ENCODE measurements at regions not wholly inside any gene's neighbourhood (a gene's known extent, or its start where the extent isn't known, plus 50 kb on each side); places are given as distances from the start of the nearest gene placed in this dataset.

DNA sequence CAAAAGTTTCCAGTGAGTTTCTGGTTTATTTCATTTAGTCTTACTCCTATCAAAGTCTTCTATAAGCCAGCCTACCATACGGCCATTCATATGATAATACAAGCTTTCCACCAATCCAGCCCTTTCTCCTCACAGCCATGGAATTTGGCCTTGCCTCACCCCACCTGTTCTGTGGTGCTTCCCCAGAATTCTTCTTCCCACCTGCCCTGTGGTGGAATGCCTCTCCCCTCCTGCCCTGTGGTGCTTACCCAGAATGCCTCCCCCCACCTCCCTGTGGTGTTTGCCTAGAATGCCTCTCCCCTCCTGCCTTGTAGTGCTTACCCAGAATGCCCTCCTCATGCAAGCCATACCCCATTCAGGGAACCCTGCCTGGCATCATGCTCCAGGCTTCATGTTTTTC is 90.3 kb upstream of the APC start:
- no peak for TF ChIP-seq CTCF (conservative IDR thresholded peaks at IDR 0.05)
- Mint-ChIP-seq H3K27me3 (ENCODE audit: low read depth) (no peaks in the 10 kb centered on the region), H3K9me3 (no peaks in the 10 kb centered on the region), H3K4me1 (no peaks in the 10 kb centered on the region), H3K27ac (ENCODE audit: unreplicated experiment) (no peak overlapping the region), H3K4me3 (no peak overlapping the region), H3K36me3 (ENCODE audit: low read depth) (no peaks in the 10 kb centered on the region)
- DNase-seq (ENCODE audit: low read depth, low spot score): no peak

DNA sequence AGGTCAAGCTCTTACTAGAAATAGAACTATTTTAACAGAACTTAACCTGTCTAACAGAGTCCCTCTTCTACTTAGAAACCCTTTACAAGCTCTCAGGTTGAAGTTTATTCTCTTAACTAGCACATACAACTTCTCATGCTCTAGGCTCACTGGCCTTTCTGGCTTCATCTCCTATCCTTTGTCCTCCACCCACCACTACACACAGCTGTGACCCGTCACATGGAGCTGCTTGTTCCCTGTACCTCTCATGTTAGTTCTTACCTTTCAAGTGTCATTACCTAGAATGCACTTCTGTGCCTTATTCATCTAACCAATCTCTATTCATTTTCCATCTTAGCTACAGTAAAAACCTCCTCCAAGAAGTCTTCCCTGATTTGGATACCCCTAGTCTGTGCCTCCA is 89.4 kb upstream of the APC start:
- no peak for TF ChIP-seq CTCF (conservative IDR thresholded peaks at IDR 0.05)
- Mint-ChIP-seq H3K4me3 (no peak overlapping the region), H3K9me3 (no peaks in the 10 kb centered on the region), H3K4me1 (no peaks in the 10 kb centered on the region), H3K36me3 (ENCODE audit: low read depth) (no peaks in the 10 kb centered on the region), H3K27me3 (ENCODE audit: low read depth) (no peaks in the 10 kb centered on the region), H3K27ac (ENCODE audit: unreplicated experiment) (no peak overlapping the region)
- no peak for DNase-seq (ENCODE audit: low read depth, low spot score)

- Mint-ChIP-seq H3K27ac (ENCODE audit: unreplicated experiment) (no peak overlapping the region), H3K36me3 (ENCODE audit: low read depth) (no peaks in the 10 kb centered on the region)
Observed at GRCh38 chr5:112649882-112650281, 87.8 kb upstream of the APC start.

DNA sequence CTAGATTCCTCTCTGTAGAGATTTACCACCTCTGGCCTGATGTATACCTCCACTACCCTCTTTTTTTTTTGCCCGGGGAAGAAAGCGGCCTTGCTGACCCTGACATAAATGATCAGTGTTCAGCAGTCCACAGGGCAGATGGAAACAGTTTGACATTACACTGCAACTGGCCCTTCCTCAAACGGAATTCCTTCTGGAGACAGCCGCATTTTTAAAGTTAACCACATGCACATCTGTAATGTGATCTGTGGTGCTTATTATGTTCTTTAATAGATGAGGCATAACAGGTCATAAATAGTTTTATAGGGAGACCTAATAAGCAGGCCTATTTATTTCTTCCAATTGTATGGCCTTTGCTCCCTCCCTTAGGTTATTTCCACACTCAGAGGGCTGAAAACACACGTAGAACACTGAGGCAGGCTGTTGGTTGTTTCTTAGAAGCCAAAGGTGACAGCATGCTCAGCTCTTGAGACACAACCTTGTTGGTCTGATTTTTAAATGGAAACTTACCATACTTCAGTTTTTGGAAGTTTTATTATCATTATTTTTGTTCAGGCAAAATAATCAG is 84.0 kb upstream of the APC start:
- DNase-seq (ENCODE audit: low read depth, low spot score): no peak
- no peaks in the 10 kb centered on the region for H3K9me3 Mint-ChIP-seq
- H3K4me1 Mint-ChIP-seq: no peaks in the 10 kb centered on the region
- no peaks in the 10 kb centered on the region for H3K27me3 Mint-ChIP-seq (ENCODE audit: low read depth)
- TF ChIP-seq CTCF (conservative IDR thresholded peaks at IDR 0.05): no peak
- H3K36me3 Mint-ChIP-seq (ENCODE audit: low read depth): peaks cover 3% of the 10 kb centered on the region
- no peak overlapping the region for H3K27ac Mint-ChIP-seq (ENCODE audit: unreplicated experiment)
- H3K4me3 Mint-ChIP-seq: no peak overlapping the region

More at GRCh38 chr5:112649882-112650281, 87.8 kb upstream of the APC start:
- Mint-ChIP-seq H3K4me1 (no peaks in the 10 kb centered on the region), H3K4me3 (no peak overlapping the region), H3K27me3 (ENCODE audit: low read depth) (no peaks in the 10 kb centered on the region), H3K9me3 (no peaks in the 10 kb centered on the region)
- no peak for TF ChIP-seq CTCF (conservative IDR thresholded peaks at IDR 0.05)
- DNase-seq (ENCODE audit: low read depth, low spot score): no peak

DNA sequence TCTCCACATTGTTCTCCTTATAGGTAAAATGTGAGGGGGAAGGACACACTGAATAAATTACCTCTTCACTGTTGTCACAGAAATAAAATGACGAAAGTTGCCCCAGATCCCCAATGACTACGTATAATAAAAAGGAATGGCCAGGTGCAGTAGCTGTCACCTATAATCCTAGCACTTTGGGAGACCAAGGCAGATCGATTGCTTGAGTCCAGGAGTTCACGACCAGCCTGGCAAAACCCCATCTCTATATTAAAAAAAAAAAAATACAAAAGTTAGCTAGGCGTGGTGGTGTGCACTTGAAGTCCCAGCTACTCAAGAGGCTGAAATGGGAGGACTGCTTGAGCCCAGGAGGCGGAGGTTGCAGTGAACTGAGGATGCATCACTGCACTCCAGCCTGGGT is 82.2 kb upstream of the APC start:
- Mint-ChIP-seq H3K4me3 (no peak overlapping the region), H3K36me3 (ENCODE audit: low read depth) (peaks cover 6% of the 10 kb centered on the region), H3K4me1 (no peaks in the 10 kb centered on the region), H3K9me3 (peaks cover 6% of the 10 kb centered on the region), H3K27ac (ENCODE audit: unreplicated experiment) (no peak overlapping the region), H3K27me3 (ENCODE audit: low read depth) (no peaks in the 10 kb centered on the region)
- DNase-seq (ENCODE audit: low read depth, low spot score): no peak
- TF ChIP-seq CTCF (conservative IDR thresholded peaks at IDR 0.05): no peak

DNA sequence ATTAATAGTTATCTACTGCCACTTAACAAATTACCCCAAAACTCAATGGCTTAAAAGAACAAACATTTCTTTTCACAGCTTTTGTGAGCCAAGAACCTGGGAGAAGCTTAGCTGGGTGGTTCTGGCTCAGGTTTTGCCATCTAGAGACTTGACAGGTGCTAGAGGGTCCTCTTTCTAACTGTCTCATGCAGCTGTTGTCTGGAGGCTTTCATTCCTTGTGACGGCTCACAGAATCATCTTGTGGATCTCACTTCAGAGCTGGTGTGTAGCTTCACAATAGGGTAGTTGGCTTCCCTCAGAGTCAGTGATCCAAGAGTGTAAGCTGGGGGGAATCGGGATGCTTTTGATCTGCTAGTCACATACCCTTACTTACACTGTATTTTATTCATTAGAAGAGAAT is 81.2 kb upstream of the APC start:
- Mint-ChIP-seq H3K27ac (ENCODE audit: unreplicated experiment) (no peak overlapping the region), H3K9me3 (peaks cover 11% of the 10 kb centered on the region), H3K27me3 (ENCODE audit: low read depth) (no peaks in the 10 kb centered on the region), H3K4me3 (no peak overlapping the region), H3K4me1 (no peaks in the 10 kb centered on the region), H3K36me3 (ENCODE audit: low read depth) (peaks cover 12% of the 10 kb centered on the region)
- TF ChIP-seq CTCF (conservative IDR thresholded peaks at IDR 0.05): no peak
- no peak for DNase-seq (ENCODE audit: low read depth, low spot score)

All from neural crest cell (in vitro differentiated cells).